HCT116 (cell line): ENCODE measurements at regions not wholly inside any gene's neighbourhood (a gene's known extent, or its start where the extent isn't known, plus 50 kb on each side); places are given as distances from the start of the nearest gene placed in this dataset.

ENCODE experiments used
- CEBPB ChIP-seq: IDR thresholded peaks from 2 replicates; pipeline ENCODE4 v1.6.1; 2012; ENCODE audit warnings: low read depth
- CTCF ChIP-seq, 3 experiments: fragments of 200-600 bp in 1 of 3; sonication (generic) in 1 of 3; IDR thresholded peaks in 2 of 3; conservative IDR thresholded peaks in 1 of 3; 2 replicates each; pipeline ENCODE4 v1.5.1; 2012 to 2017; ENCODE audit warnings: low read depth in 2 of 3, low read length in 2 of 3, antibody characterized with exemption in 1 of 3, borderline replicate concordance in 1 of 3, control low read depth in 1 of 3, mild to moderate bottlenecking in 1 of 3, mixed read lengths in 1 of 3, mixed run types in 1 of 3, moderate library complexity in 1 of 3; ENCODE audit not compliant: insufficient read depth in 1 of 3
- EGR1 ChIP-seq: IDR thresholded peaks from 2 replicates; pipeline ENCODE4 v1.6.1; 2012; ENCODE audit warnings: low read depth
- EZH2 ChIP-seq: fragments of 200-600 bp; sonication (generic); IDR thresholded peaks from 2 replicates; pipeline ENCODE4 v1.6.1; 2017; ENCODE audit warnings: antibody characterized with exemption, mixed run types
- EZH2phosphoT487 ChIP-seq: fragments of 200-600 bp; IDR thresholded peaks from 2 replicates; pipeline ENCODE4 v1.6.1; 2018; ENCODE audit warnings: antibody characterized with exemption, borderline replicate concordance
- POLR2A ChIP-seq: IDR thresholded peaks from 2 replicates; pipeline ENCODE4 v1.7.0; 2011; ENCODE audit warnings: borderline replicate concordance; ENCODE audit not compliant: insufficient read depth, insufficient read length; ENCODE audit errors: extremely low read depth
- POLR2AphosphoS5 ChIP-seq: IDR thresholded peaks from 2 replicates; pipeline ENCODE4 v1.6.1; 2011; ENCODE audit warnings: mild to moderate bottlenecking, low read depth, low read length, moderate library complexity
- RAD21 ChIP-seq: IDR thresholded peaks from 2 replicates; pipeline ENCODE4 v1.6.1; 2012; ENCODE audit warnings: low read depth, mild to moderate bottlenecking
- SIN3A ChIP-seq: IDR thresholded peaks from 2 replicates; pipeline ENCODE4 v1.6.1; 2012; ENCODE audit warnings: low read depth
- ZFX ChIP-seq: fragments of 450-650 bp; IDR thresholded peaks from 2 replicates; pipeline ENCODE4 v1.6.1; 2017
- TF ChIP-seq, protein P1 (sequence below): IDR thresholded peaks from 2 replicates; pipeline ENCODE4 v1.6.1; 2012; ENCODE audit warnings: low read depth

- TF ChIP-seq CEBPB (no peak), POLR2A (no peak), CTCF (IDR thresholded peaks at IDR 0.05 in 2 of 3, conservative IDR thresholded peaks at IDR 0.05 in 1 of 3; ENCODE audit: borderline replicate concordance in 1 of 3, insufficient read depth in 1 of 3, low read depth in 2 of 3, low read length in 2 of 3) (no peak), EZH2 (no peak), POLR2AphosphoS5 (no peak), EGR1 (no peak), ZFX (no peak), EZH2phosphoT487 (no peak), SIN3A (no peak), RAD21 (no peak)
- TF ChIP-seq, protein P1, sequence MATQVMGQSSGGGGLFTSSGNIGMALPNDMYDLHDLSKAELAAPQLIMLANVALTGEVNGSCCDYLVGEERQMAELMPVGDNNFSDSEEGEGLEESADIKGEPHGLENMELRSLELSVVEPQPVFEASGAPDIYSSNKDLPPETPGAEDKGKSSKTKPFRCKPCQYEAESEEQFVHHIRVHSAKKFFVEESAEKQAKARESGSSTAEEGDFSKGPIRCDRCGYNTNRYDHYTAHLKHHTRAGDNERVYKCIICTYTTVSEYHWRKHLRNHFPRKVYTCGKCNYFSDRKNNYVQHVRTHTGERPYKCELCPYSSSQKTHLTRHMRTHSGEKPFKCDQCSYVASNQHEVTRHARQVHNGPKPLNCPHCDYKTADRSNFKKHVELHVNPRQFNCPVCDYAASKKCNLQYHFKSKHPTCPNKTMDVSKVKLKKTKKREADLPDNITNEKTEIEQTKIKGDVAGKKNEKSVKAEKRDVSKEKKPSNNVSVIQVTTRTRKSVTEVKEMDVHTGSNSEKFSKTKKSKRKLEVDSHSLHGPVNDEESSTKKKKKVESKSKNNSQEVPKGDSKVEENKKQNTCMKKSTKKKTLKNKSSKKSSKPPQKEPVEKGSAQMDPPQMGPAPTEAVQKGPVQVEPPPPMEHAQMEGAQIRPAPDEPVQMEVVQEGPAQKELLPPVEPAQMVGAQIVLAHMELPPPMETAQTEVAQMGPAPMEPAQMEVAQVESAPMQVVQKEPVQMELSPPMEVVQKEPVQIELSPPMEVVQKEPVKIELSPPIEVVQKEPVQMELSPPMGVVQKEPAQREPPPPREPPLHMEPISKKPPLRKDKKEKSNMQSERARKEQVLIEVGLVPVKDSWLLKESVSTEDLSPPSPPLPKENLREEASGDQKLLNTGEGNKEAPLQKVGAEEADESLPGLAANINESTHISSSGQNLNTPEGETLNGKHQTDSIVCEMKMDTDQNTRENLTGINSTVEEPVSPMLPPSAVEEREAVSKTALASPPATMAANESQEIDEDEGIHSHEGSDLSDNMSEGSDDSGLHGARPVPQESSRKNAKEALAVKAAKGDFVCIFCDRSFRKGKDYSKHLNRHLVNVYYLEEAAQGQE, result no peak
Observed at GRCh38 chr18:56299740-56300139, 338.7 kb downstream of the TXNL1 start.
